ENCODE measurements at regions not wholly inside any gene's neighbourhood (a gene's known extent, or its start where the extent isn't known, plus 50 kb on each side); places are given as distances from the start of the nearest gene placed in this dataset.

DNA sequence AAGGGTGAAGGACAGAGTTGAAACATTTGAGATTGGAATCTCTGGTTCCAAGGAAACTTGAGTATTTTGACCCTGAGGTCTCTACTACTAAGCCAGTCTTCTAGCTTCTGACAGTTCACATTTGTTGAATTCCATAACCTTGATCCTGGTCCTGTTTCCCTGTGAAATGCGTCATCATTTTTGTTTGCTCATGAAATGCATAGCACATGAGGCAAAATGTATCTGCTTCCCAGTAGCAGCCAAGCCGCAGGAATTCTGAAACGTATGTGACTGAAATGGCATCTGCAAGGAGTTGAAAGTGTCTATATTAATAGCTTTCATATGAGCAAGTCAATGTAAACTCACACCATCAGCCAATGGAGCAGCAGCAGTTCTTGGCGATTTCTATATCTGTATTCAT, 307.9 kb downstream of the CSNK1G3 start:
- TF ChIP-seq, protein P1, sequence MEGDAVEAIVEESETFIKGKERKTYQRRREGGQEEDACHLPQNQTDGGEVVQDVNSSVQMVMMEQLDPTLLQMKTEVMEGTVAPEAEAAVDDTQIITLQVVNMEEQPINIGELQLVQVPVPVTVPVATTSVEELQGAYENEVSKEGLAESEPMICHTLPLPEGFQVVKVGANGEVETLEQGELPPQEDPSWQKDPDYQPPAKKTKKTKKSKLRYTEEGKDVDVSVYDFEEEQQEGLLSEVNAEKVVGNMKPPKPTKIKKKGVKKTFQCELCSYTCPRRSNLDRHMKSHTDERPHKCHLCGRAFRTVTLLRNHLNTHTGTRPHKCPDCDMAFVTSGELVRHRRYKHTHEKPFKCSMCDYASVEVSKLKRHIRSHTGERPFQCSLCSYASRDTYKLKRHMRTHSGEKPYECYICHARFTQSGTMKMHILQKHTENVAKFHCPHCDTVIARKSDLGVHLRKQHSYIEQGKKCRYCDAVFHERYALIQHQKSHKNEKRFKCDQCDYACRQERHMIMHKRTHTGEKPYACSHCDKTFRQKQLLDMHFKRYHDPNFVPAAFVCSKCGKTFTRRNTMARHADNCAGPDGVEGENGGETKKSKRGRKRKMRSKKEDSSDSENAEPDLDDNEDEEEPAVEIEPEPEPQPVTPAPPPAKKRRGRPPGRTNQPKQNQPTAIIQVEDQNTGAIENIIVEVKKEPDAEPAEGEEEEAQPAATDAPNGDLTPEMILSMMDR (IDR thresholded peaks at IDR 0.05; ENCODE audit: extremely low read depth in 1 of 2, insufficient read depth in 1 of 2, low read depth in 1 of 2, low read length in 2 of 2), result no peak
- TF ChIP-seq JUN (IDR thresholded peaks at IDR 0.05; ENCODE audit: borderline replicate concordance, insufficient read depth, insufficient read length, low read depth), result no peak
- no peak for TF ChIP-seq MYC (IDR thresholded peaks at IDR 0.05; ENCODE audit: low read depth, low read length)
- no peak for TF ChIP-seq EZH2 (IDR thresholded peaks at IDR 0.05; ENCODE audit: borderline replicate concordance, low read depth, low read length, severe bottlenecking)
- TF ChIP-seq POLR2A (IDR thresholded peaks at IDR 0.05; ENCODE audit: low read depth, low read length), result no peak
- TF ChIP-seq POLR2AphosphoS5 (IDR thresholded peaks at IDR 0.05; ENCODE audit: insufficient read depth, low read depth, low read length), result no peak
- TF ChIP-seq, protein P2, sequence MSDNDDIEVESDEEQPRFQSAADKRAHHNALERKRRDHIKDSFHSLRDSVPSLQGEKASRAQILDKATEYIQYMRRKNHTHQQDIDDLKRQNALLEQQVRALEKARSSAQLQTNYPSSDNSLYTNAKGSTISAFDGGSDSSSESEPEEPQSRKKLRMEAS (IDR thresholded peaks at IDR 0.05; ENCODE audit: insufficient read depth, insufficient read length), result no peak

Measured in endothelial cell of umbilical vein (primary cell).